ENCODE measurements at regions not wholly inside any gene's neighbourhood (a gene's known extent, or its start where the extent isn't known, plus 50 kb on each side); places are given as distances from the start of the nearest gene placed in this dataset.

DNA sequence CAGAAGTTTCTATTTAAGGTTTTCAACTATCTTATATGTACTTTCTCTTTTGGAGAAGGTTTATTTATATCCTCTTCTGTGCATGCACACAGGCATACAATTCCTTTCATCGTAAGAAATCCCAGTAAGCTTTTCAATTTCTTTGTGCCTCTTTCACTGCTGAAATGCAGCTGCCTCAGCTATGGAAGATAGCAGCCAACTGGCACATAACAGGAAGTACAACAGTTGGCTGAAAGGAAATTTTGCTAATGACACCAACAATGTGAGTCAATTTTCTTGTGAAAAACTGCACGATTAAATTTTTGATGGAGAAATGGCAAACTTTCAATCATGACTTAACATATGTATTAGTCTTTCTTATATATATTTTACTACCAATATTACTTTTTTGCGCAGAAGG, 74.5 kb upstream of the PAQR3 start:
- Histone ChIP-seq H3K9ac (ENCODE audit: insufficient read depth in 1 of 2, low read length in 2 of 2) (no peak overlapping the region), H3K36me3 (ENCODE audit: control insufficient read depth in 4 of 4, insufficient read depth in 4 of 4, low read length in 4 of 4) (no peaks in the 10 kb centered on the region), H3K9me3 (ENCODE audit: control insufficient read depth in 4 of 4, insufficient read depth in 3 of 4, low read length in 3 of 4) (no peaks in the 10 kb centered on the region), H3K4me3 (no peak overlapping the region), H3K27me3 (ENCODE audit: control insufficient read depth in 3 of 3, insufficient read depth in 3 of 3, low read length in 2 of 3) (no peaks in the 10 kb centered on the region), H3K27ac (ENCODE audit: low read depth in 1 of 2, low read length in 1 of 2) (no peak overlapping the region), H3K4me1 (ENCODE audit: control insufficient read depth in 5 of 5, insufficient read depth in 5 of 5, low read length in 5 of 5) (no peaks in the 10 kb centered on the region)
- DNase-seq (no peak), ATAC-seq (ENCODE audit: insufficient read depth, low FRiP score) (no peak)
- TF ChIP-seq, protein P1, sequence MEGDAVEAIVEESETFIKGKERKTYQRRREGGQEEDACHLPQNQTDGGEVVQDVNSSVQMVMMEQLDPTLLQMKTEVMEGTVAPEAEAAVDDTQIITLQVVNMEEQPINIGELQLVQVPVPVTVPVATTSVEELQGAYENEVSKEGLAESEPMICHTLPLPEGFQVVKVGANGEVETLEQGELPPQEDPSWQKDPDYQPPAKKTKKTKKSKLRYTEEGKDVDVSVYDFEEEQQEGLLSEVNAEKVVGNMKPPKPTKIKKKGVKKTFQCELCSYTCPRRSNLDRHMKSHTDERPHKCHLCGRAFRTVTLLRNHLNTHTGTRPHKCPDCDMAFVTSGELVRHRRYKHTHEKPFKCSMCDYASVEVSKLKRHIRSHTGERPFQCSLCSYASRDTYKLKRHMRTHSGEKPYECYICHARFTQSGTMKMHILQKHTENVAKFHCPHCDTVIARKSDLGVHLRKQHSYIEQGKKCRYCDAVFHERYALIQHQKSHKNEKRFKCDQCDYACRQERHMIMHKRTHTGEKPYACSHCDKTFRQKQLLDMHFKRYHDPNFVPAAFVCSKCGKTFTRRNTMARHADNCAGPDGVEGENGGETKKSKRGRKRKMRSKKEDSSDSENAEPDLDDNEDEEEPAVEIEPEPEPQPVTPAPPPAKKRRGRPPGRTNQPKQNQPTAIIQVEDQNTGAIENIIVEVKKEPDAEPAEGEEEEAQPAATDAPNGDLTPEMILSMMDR (IDR thresholded peaks at IDR 0.05; ENCODE audit: control extremely low read depth, extremely low read depth), result no peak
- WGBS, 2 donors, result 47 to 63% methylated on average over 3 of the region's 3 CpGs

DNA sequence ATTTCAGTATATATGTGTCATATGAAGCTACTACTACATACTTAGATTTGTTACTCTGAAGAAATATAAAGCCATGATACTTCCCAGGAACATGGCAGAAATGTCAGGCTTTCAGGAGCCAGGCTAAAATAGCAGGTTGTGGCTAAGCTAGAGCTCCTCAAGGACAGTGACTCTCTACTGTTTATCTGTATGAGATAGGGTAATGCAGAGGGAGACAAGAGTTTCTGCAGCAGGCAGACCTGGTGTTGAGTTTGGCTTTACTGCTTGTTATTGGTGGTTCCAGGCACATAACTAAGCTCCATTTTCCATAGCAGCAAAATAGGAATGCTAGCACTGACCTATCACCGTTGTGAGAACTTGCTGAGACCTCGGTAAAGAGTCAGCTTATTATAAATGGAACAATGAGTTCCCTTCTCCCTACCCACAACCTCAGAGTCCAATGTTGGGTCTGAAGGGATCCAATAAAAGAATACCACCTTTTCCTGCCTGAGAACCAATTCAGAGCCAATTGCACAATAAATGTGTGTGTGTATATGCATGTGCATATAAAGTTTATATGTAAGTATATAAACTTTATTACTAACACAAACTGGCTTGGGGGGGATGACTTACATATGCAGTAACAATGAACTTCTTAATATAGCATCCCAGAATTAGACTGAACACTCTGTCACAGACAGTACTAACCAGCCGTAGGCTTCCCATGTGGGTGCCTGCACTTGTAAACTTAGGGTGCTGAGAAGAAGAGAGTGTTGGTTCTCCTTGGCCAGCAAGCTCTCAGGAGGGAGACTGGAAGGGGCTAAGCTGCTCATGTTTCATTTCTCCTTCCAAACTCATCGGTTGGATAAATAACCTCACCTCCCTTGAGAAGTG, 51.9 kb upstream of the PAQR3 start:
- H3K27me3 ChIP-seq (ENCODE audit: control insufficient read depth in 3 of 3, insufficient read depth in 3 of 3, low read length in 2 of 3), result no peaks in the 10 kb centered on the region
- no peak overlapping the region for H3K9ac ChIP-seq (ENCODE audit: insufficient read depth in 1 of 2, low read length in 2 of 2)
- 79 to 83% methylated on average over 4 of the region's 4 CpGs for WGBS, 2 donors
- DNase-seq, result no peak
- no peak overlapping the region for H3K27ac ChIP-seq (ENCODE audit: low read depth in 1 of 2, low read length in 1 of 2)
- H3K4me3 ChIP-seq, result no peak overlapping the region
- H3K9me3 ChIP-seq (ENCODE audit: control insufficient read depth in 4 of 4, insufficient read depth in 3 of 4, low read length in 3 of 4), result no peaks in the 10 kb centered on the region
- TF ChIP-seq, protein P1 (IDR thresholded peaks at IDR 0.05; ENCODE audit: control extremely low read depth, extremely low read depth), result no peak
- H3K4me1 ChIP-seq (ENCODE audit: control insufficient read depth in 5 of 5, insufficient read depth in 5 of 5, low read length in 5 of 5), result no peaks in the 10 kb centered on the region
- no peaks in the 10 kb centered on the region for H3K36me3 ChIP-seq (ENCODE audit: control insufficient read depth in 4 of 4, insufficient read depth in 4 of 4, low read length in 4 of 4)
- ATAC-seq (ENCODE audit: insufficient read depth, low FRiP score), result no peak

DNA sequence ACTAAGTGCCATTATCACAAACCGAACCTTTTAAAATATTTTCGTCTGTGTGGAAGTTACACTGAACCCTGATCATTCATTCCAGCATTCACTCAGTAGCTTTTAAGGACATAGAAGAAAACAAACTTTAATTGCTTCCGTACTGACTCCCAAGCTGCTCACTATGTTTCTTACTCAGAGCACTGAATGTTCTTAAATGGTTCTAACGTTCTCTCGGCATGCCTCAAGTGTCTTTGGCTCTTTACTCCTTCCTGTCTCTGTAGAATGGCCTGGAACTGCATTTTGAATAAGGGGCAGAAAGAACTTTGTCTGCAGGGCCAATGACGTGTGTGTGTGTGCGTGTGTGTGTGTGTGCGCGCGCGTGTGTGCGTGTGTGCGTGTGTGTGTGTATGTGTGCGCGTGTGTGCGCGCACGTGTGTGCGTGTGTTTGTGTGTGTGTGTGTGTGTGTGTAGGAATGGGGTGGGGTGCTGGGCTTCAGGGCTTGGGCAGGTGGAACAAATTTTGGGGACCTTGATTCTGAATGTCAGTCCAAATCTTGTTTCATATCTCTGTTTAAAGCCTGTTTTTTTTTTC, 50.5 kb upstream of the PAQR3 start:
- DNase-seq (no peak), ATAC-seq (ENCODE audit: insufficient read depth, low FRiP score) (no peak)
- Histone ChIP-seq H3K36me3 (ENCODE audit: control insufficient read depth in 4 of 4, insufficient read depth in 4 of 4, low read length in 4 of 4) (no peaks in the 10 kb centered on the region), H3K27me3 (ENCODE audit: control insufficient read depth in 3 of 3, insufficient read depth in 3 of 3, low read length in 2 of 3) (no peaks in the 10 kb centered on the region), H3K4me1 (ENCODE audit: control insufficient read depth in 5 of 5, insufficient read depth in 5 of 5, low read length in 5 of 5) (no peaks in the 10 kb centered on the region), H3K9ac (ENCODE audit: insufficient read depth in 1 of 2, low read length in 2 of 2) (no peak overlapping the region), H3K9me3 (ENCODE audit: control insufficient read depth in 4 of 4, insufficient read depth in 3 of 4, low read length in 3 of 4) (no peaks in the 10 kb centered on the region), H3K27ac (ENCODE audit: low read depth in 1 of 2, low read length in 1 of 2) (no peak overlapping the region), H3K4me3 (no peak overlapping the region)
- TF ChIP-seq, protein P1 (IDR thresholded peaks at IDR 0.05; ENCODE audit: control extremely low read depth, extremely low read depth), result no peak
- WGBS, 2 donors, result 74 to 78% methylated on average over 19 of the region's 19 CpGs

Data from lung (tissue), 11 donors.